RPMI7951 (cell line): ENCODE measurements at regions not wholly inside any gene's neighbourhood (a gene's known extent, or its start where the extent isn't known, plus 50 kb on each side); places are given as distances from the start of the nearest gene placed in this dataset.

ENCODE experiments used
- DNase-seq: peaks from one replicate; pipeline ENCODE4 v3.0.0-alpha.2; 2012; ENCODE audit warnings: low read depth

- DNase-seq = no peak
These were observed 434.6 kb upstream of the SEMA3A start for GRCh38 chr7:84629216-84629615.

GRCh38 chr7:84627250-84627649 lies 432.7 kb upstream of the SEMA3A start:
- DNase-seq = no peak

- no peak for DNase-seq
These were observed 430.3 kb upstream of the SEMA3A start for GRCh38 chr7:84624927-84625326.

- DNase-seq = no peak
These were observed 429.9 kb upstream of the SEMA3A start for GRCh38 chr7:84624527-84624926.

- DNase-seq = no peak
These were observed 422.9 kb upstream of the SEMA3A start for GRCh38 chr7:84617265-84618030.

- no peak for DNase-seq
These were observed 420.4 kb upstream of the SEMA3A start for GRCh38 chr7:84614821-84615501.

- no peak for DNase-seq
These were observed 418.5 kb upstream of the SEMA3A start for GRCh38 chr7:84612981-84613681.

- no peak for DNase-seq
These were observed 416.8 kb upstream of the SEMA3A start for GRCh38 chr7:84611391-84611790.

GRCh38 chr7:84610390-84610789 lies 415.8 kb upstream of the SEMA3A start:
- DNase-seq = no peak

GRCh38 chr7:84605301-84605700 lies 410.7 kb upstream of the SEMA3A start:
- no peak for DNase-seq

- no peak for DNase-seq
These were observed 409.0 kb upstream of the SEMA3A start for GRCh38 chr7:84603545-84603944.

GRCh38 chr7:84595026-84595425 lies 400.4 kb upstream of the SEMA3A start:
- DNase-seq = no peak

- DNase-seq = no peak
These were observed 397.3 kb upstream of the SEMA3A start for GRCh38 chr7:84591897-84592296.

- DNase-seq = no peak
These were observed 394.4 kb upstream of the SEMA3A start for GRCh38 chr7:84589012-84589411.

GRCh38 chr7:84583331-84583730 lies 388.7 kb upstream of the SEMA3A start:
- DNase-seq = no peak

- no peak for DNase-seq
These were observed 388.2 kb upstream of the SEMA3A start for GRCh38 chr7:84582747-84583146.

- DNase-seq = no peak
These were observed 384.2 kb upstream of the SEMA3A start for GRCh38 chr7:84578825-84579224.

GRCh38 chr7:84568781-84569180 lies 374.2 kb upstream of the SEMA3A start:
- no peak for DNase-seq

GRCh38 chr7:84565345-84566074 lies 370.9 kb upstream of the SEMA3A start:
- DNase-seq = no peak

- no peak for DNase-seq
These were observed 359.1 kb upstream of the SEMA3A start for GRCh38 chr7:84553711-84554110.

- DNase-seq = no peak
These were observed 354.8 kb upstream of the SEMA3A start for GRCh38 chr7:84549409-84549808.
